ENCODE measurements at regions not wholly inside any gene's neighbourhood (a gene's known extent, or its start where the extent isn't known, plus 50 kb on each side); places are given as distances from the start of the nearest gene placed in this dataset.

DNA sequence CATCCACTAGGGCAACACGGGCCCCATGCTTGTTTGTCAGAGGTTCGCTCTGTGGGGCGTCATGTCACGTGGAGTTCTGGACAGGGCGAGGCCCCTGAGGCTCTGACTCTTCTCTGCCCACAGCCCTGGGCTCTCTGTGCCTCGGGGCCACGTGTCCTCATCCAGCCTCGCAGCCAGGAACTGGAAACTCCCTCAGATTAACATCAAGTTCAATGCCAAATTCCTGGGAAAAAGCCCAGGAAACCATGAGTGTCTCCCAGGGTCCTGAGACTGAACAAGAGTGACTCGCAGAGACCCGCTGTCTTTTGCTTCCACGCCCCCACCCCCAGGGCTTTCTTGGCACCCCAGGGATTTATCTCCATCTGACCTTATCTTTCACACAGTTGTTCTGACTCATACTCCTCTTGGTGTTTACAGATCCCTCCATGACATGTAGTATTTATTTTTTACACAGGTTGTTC is 174.0 kb upstream of the PIEZO2 start:
- Histone ChIP-seq H3K27ac (ENCODE audit: low read depth) (no peak overlapping the region), H3K9me2 (ENCODE audit: insufficient read depth) (0 out of 2 replicates have a peak, but pooled peaks cover 2% of the 10 kb centered on the region), H3K79me2 (replicated peaks; ENCODE audit: insufficient read depth) (no peaks in the 10 kb centered on the region), H4K20me1 (replicated peaks; ENCODE audit: insufficient read depth) (no peaks in the 10 kb centered on the region), H3K4me3 (no peak overlapping the region), H3K4me2 (no peak overlapping the region), H3K36me3 (ENCODE audit: insufficient read depth) (no peaks in the 10 kb centered on the region), H3F3A (replicated peaks; ENCODE audit: low read depth) (no peaks in the 10 kb centered on the region), H3K4me1 (ENCODE audit: insufficient read depth) (no peaks in the 10 kb centered on the region), H2AFZ (peak overlapping the region; percentile 12; the same call in 1 of the 2 replicates), H3K27me3 (ENCODE audit: insufficient read depth) (no peaks in the 10 kb centered on the region)
- Mint-ChIP-seq H3K27me3 (ENCODE audit: insufficient read depth, low read depth, poor library complexity) (peaks cover 2% of the 10 kb centered on the region), H3K4me3 (no peak overlapping the region), H3K27ac (no peak overlapping the region), H3K4me1 (no peaks in the 10 kb centered on the region), H3K9me3 (no peaks in the 10 kb centered on the region), H3K36me3 (ENCODE audit: low read depth) (no peaks in the 10 kb centered on the region)
- TF ChIP-seq, protein P1, sequence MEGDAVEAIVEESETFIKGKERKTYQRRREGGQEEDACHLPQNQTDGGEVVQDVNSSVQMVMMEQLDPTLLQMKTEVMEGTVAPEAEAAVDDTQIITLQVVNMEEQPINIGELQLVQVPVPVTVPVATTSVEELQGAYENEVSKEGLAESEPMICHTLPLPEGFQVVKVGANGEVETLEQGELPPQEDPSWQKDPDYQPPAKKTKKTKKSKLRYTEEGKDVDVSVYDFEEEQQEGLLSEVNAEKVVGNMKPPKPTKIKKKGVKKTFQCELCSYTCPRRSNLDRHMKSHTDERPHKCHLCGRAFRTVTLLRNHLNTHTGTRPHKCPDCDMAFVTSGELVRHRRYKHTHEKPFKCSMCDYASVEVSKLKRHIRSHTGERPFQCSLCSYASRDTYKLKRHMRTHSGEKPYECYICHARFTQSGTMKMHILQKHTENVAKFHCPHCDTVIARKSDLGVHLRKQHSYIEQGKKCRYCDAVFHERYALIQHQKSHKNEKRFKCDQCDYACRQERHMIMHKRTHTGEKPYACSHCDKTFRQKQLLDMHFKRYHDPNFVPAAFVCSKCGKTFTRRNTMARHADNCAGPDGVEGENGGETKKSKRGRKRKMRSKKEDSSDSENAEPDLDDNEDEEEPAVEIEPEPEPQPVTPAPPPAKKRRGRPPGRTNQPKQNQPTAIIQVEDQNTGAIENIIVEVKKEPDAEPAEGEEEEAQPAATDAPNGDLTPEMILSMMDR (conservative IDR thresholded peaks at IDR 0.05; ENCODE audit: low read depth in 2 of 2) = no peak
- TF ChIP-seq ZNF114 (CRISPR knock-in tag; IDR thresholded peaks at IDR 0.05) (no peak), JUNB (IDR thresholded peaks at IDR 0.05; ENCODE audit: unreplicated experiment) (no peak), STAT1 (IDR thresholded peaks at IDR 0.05; ENCODE audit: unreplicated experiment) (no peak), CREB1 (CRISPR knock-in tag; IDR thresholded peaks at IDR 0.05; ENCODE audit: low read depth) (no peak), NANOG (IDR thresholded peaks at IDR 0.05; ENCODE audit: borderline replicate concordance) (no peak), EZH2phosphoT487 (IDR thresholded peaks at IDR 0.05; ENCODE audit: unreplicated experiment) (no peak), ZNF331 (CRISPR knock-in tag; IDR thresholded peaks at IDR 0.05; ENCODE audit: low read depth) (no peak), EZH2 (IDR thresholded peaks at IDR 0.05; ENCODE audit: low read depth, unreplicated experiment) (no peak), POLR2AphosphoS5 (IDR thresholded peaks at IDR 0.05; ENCODE audit: low read depth) (no peak), REST (IDR thresholded peaks at IDR 0.05; ENCODE audit: unreplicated experiment) (no peak)
- TF ChIP-seq, protein P2, sequence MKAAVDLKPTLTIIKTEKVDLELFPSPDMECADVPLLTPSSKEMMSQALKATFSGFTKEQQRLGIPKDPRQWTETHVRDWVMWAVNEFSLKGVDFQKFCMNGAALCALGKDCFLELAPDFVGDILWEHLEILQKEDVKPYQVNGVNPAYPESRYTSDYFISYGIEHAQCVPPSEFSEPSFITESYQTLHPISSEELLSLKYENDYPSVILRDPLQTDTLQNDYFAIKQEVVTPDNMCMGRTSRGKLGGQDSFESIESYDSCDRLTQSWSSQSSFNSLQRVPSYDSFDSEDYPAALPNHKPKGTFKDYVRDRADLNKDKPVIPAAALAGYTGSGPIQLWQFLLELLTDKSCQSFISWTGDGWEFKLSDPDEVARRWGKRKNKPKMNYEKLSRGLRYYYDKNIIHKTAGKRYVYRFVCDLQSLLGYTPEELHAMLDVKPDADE (IDR thresholded peaks at IDR 0.05) = no peak
- TF ChIP-seq, protein P3, sequence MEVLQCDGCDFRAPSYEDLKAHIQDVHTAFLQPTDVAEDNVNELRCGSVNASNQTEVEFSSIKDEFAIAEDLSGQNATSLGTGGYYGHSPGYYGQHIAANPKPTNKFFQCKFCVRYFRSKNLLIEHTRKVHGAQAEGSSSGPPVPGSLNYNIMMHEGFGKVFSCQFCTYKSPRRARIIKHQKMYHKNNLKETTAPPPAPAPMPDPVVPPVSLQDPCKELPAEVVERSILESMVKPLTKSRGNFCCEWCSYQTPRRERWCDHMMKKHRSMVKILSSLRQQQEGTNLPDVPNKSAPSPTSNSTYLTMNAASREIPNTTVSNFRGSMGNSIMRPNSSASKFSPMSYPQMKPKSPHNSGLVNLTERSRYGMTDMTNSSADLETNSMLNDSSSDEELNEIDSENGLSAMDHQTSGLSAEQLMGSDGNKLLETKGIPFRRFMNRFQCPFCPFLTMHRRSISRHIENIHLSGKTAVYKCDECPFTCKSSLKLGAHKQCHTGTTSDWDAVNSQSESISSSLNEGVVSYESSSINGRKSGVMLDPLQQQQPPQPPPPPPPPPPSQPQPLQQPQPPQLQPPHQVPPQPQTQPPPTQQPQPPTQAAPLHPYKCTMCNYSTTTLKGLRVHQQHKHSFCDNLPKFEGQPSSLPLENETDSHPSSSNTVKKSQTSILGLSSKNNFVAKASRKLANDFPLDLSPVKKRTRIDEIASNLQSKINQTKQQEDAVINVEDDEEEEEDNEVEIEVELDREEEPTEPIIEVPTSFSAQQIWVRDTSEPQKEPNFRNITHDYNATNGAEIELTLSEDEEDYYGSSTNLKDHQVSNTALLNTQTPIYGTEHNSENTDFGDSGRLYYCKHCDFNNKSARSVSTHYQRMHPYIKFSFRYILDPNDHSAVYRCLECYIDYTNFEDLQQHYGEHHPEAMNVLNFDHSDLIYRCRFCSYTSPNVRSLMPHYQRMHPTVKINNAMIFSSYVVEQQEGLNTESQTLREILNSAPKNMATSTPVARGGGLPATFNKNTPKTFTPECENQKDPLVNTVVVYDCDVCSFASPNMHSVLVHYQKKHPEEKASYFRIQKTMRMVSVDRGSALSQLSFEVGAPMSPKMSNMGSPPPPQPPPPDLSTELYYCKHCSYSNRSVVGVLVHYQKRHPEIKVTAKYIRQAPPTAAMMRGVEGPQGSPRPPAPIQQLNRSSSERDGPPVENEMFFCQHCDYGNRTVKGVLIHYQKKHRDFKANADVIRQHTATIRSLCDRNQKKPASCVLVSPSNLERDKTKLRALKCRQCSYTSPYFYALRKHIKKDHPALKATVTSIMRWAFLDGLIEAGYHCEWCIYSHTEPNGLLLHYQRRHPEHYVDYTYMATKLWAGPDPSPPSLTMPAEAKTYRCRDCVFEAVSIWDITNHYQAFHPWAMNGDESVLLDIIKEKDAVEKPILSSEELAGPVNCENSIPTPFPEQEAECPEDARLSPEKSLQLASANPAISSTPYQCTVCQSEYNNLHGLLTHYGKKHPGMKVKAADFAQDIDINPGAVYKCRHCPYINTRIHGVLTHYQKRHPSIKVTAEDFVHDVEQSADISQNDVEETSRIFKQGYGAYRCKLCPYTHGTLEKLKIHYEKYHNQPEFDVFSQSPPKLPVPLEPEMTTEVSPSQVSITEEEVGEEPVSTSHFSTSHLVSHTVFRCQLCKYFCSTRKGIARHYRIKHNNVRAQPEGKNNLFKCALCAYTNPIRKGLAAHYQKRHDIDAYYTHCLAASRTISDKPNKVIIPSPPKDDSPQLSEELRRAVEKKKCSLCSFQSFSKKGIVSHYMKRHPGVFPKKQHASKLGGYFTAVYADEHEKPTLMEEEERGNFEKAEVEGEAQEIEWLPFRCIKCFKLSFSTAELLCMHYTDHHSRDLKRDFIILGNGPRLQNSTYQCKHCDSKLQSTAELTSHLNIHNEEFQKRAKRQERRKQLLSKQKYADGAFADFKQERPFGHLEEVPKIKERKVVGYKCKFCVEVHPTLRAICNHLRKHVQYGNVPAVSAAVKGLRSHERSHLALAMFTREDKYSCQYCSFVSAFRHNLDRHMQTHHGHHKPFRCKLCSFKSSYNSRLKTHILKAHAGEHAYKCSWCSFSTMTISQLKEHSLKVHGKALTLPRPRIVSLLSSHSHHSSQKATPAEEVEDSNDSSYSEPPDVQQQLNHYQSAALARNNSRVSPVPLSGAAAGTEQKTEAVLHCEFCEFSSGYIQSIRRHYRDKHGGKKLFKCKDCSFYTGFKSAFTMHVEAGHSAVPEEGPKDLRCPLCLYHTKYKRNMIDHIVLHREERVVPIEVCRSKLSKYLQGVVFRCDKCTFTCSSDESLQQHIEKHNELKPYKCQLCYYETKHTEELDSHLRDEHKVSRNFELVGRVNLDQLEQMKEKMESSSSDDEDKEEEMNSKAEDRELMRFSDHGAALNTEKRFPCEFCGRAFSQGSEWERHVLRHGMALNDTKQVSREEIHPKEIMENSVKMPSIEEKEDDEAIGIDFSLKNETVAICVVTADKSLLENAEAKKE (CRISPR knock-in tag; IDR thresholded peaks at IDR 0.05) = no peak
- DNase-seq (ENCODE audit: low spot score) (no peak), ATAC-seq (no peak)
